ENCODE measurements at regions not wholly inside any gene's neighbourhood (a gene's known extent, or its start where the extent isn't known, plus 50 kb on each side); places are given as distances from the start of the nearest gene placed in this dataset.

DNA sequence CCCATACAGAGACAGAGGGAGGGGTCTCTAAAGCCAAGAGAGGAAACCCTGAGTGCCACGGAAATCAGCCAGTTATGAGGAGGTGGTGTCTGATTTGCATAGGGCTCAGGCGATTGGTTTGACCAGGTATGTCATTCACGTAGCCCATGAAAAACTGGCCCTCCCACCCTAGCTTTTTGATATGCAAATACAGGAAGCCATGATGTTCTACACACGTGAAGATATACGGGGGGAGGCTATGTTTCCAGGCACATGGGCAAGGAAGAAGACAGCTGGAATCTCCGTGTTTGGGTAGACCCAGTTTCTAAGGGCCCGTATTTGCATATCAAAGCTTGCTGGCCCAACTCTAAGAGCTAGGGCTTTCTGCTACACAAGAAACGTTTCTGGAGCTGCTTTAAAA, 717.8 kb upstream of the SEL1L start:
- TF ChIP-seq POLR2AphosphoS5 (IDR thresholded peaks at IDR 0.05; ENCODE audit: low read depth, low read length) (no peak), TAF1 (IDR thresholded peaks at IDR 0.05; ENCODE audit: low read depth, low read length) (no peak), POLR2A (IDR thresholded peaks at IDR 0.05; ENCODE audit: low read depth, low read length) (no peak), SPI1 (IDR thresholded peaks at IDR 0.05; ENCODE audit: low read depth, low read length) (no peak)

Measured in GM12891 (cell line).